ENCODE measurements at regions not wholly inside any gene's neighbourhood (a gene's known extent, or its start where the extent isn't known, plus 50 kb on each side); places are given as distances from the start of the nearest gene placed in this dataset.

DNA sequence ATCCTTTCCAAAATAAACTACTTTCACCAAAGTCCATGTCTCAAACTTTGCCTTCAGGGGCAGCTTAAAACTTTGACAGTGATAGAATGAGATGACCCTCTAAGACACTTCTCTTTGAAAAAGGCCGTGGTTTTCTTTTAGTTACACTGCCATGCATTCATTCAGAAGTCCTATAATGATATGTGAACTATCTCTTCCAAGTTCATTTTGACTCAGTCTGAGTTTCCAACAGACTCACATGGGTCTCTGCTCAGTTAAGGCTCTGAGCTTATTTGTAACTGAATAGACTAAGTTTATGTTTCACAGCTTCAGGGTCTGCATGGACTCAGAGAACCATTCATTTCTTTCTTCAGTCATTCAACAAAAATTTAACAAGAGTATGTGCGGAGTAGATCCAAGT, 208.9 kb upstream of the PRSS1 start:
- ChIA-PET CTCF (interaction anchor here (1.4 to 7.8 kb wide), 8 partner anchors 16 to 243 kb away, joined by 3 to 92 read pairs (median 10); no protein-coding TSS in a partner anchor), POLR2A (no interaction called here)
- TF ChIP-seq, protein P1, sequence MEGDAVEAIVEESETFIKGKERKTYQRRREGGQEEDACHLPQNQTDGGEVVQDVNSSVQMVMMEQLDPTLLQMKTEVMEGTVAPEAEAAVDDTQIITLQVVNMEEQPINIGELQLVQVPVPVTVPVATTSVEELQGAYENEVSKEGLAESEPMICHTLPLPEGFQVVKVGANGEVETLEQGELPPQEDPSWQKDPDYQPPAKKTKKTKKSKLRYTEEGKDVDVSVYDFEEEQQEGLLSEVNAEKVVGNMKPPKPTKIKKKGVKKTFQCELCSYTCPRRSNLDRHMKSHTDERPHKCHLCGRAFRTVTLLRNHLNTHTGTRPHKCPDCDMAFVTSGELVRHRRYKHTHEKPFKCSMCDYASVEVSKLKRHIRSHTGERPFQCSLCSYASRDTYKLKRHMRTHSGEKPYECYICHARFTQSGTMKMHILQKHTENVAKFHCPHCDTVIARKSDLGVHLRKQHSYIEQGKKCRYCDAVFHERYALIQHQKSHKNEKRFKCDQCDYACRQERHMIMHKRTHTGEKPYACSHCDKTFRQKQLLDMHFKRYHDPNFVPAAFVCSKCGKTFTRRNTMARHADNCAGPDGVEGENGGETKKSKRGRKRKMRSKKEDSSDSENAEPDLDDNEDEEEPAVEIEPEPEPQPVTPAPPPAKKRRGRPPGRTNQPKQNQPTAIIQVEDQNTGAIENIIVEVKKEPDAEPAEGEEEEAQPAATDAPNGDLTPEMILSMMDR (IDR thresholded peaks at IDR 0.05; ENCODE audit: insufficient read depth, low read length, missing control alignments) = no peak
- no peak overlapping the region for H3K4me3 ChIP-seq (ENCODE audit: low read depth, low read length)
- DNase-seq (ENCODE audit: low read depth, low spot score) = no peak

DNA sequence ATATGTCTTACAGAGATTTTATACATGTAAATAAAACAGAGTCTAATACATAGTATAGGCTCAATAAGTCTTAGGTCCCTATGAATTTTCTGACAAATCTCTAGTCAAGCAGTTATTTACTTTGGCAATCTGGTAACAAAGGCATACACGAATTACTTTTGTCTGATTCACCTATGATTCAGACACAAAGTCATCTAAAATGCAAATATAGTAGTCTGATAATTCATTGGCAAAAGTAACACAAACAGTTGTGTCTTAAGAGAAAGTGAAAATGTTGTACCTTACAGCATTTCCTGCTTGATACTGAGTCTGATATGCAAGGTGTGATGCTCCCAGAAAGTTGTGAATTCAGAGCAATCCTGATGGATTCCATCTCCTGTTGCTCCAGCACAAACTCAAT, 209.4 kb upstream of the PRSS1 start:
- DNase-seq (ENCODE audit: low read depth, low spot score) = no peak
- TF ChIP-seq, protein P1 (IDR thresholded peaks at IDR 0.05; ENCODE audit: insufficient read depth, low read length, missing control alignments) = no peak
- ChIA-PET POLR2A (no interaction called here), CTCF (interaction anchor here (1.4 to 7.8 kb wide), 7 partner anchors 19 to 243 kb away, joined by 3 to 92 read pairs (median 11); no protein-coding TSS in a partner anchor)
- no peak overlapping the region for H3K4me3 ChIP-seq (ENCODE audit: low read depth, low read length)

DNA sequence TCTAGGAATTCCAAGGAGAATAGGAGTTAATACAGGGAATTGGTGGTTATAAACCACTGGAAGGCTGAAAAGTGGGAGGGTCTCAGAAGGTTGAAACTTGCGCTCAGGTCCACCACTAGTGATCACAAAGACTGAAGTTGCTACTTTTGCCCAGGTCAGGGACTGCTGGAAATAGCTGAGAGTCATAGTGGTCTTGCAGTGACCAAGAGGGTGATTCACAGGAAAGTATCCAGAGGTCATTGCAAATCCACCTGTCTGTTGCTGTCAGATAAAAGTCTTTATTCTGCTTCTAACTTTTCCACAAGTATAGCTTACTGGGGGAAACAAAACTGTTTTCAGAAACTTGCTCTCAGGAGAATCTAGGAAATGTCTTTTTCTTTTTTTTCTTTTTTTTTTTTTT, 211.5 kb upstream of the PRSS1 start:
- no peak for DNase-seq (ENCODE audit: low read depth, low spot score)
- CTCF ChIA-PET = interaction anchor here (0.8 to 7.8 kb wide), 20 partner anchors 8 to 465 kb away, joined by 3 to 222 read pairs (median 8); no protein-coding TSS in a partner anchor
- H3K4me3 ChIP-seq (ENCODE audit: low read depth, low read length) = no peak overlapping the region
- TF ChIP-seq, protein P1 (IDR thresholded peaks at IDR 0.05; ENCODE audit: insufficient read depth, low read length, missing control alignments) = no peak
- POLR2A ChIA-PET = no interaction called here

DNA sequence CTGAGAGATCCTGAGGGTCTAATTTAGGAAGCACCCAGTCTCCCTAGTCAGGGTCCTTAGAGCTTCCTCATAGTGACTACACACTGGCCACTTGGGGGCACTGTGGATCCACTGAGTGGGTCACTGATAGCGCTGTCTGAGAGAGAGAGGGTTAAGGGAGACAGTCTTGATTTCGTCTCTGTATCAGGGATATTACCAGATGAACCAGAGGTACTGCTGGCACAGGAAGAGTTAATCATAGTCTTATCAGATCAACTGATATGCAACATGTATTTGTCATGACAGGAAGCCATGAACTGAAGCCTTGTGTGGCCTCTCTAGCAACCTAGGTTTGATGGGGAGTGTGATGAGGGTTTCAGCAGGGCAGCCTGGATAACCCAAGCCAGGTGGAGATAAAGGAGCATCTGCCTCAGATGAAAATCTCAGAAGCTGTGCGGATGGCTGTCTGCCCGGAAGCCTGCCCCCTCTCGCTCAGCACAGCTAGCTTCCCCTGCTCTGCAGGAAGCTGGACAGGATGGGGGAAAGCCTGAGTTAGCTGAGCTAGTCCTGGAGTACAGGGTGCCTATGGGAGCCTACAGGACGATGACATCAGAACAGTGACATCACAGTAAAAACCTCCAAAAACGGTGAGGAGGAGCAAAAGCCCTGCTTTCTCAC, 214.0 kb upstream of the PRSS1 start:
- POLR2A ChIA-PET = interaction anchor here (0.7 to 1.8 kb wide), 4 partner anchors 47 to 248 kb away, joined by 3 to 8 read pairs (median 3); no protein-coding TSS in a partner anchor
- CTCF ChIA-PET = interaction anchor here (0.6 to 7.8 kb wide), 73 partner anchors 10 to 705 kb away, joined by 3 to 222 read pairs (median 6); no protein-coding TSS in a partner anchor
- TF ChIP-seq, protein P1 (IDR thresholded peaks at IDR 0.05; ENCODE audit: insufficient read depth, low read length, missing control alignments) = peak; percentile 89
- H3K4me3 ChIP-seq (ENCODE audit: low read depth, low read length) = no peak overlapping the region; the same call in 1 of the 2 replicates
- no peak for DNase-seq (ENCODE audit: low read depth, low spot score)

DNA sequence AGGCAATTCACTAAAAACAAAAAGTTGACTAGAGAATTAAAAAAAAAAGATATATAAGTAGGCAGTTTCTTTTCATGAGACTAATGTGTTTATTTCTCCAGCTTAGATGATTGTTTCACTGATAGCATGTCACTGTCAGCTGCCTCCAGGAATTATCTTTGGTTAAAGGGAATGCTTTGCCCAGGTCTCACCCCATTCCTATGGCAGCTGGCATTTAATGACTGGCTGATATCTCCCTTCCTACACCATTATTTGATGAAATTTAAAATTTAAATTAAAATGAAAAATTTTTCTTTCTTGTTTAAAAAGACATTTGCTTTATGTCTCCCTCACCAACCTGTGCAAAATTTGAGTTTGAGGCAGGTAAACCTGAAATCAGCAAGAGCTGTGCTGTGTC, 214.5 kb upstream of the PRSS1 start:
- ChIA-PET POLR2A (interaction anchor here (1.0 kb wide), 1 partner anchor 53 kb away, joined by 3 read pairs; no protein-coding TSS in a partner anchor), CTCF (interaction anchor here (0.6 to 7.8 kb wide), 68 partner anchors 10 to 706 kb away, joined by 3 to 222 read pairs (median 6); no protein-coding TSS in a partner anchor)
- H3K4me3 ChIP-seq (ENCODE audit: low read depth, low read length) = no peak overlapping the region
- DNase-seq (ENCODE audit: low read depth, low spot score) = no peak
- TF ChIP-seq, protein P1 (IDR thresholded peaks at IDR 0.05; ENCODE audit: insufficient read depth, low read length, missing control alignments) = no peak

GRCh38 chr7:142533920-142534319, 215.4 kb upstream of the PRSS1 start:
- ChIA-PET CTCF (interaction anchor here (0.7 to 7.8 kb wide), 24 partner anchors 10 to 469 kb away, joined by 3 to 222 read pairs (median 12); no protein-coding TSS in a partner anchor), POLR2A (no interaction called here)
- DNase-seq (ENCODE audit: low read depth, low spot score) = no peak
- TF ChIP-seq, protein P1 (IDR thresholded peaks at IDR 0.05; ENCODE audit: insufficient read depth, low read length, missing control alignments) = no peak
- H3K4me3 ChIP-seq (ENCODE audit: low read depth, low read length) = no peak overlapping the region

All from AG04449 (cell line).